ENCODE measurements at regions not wholly inside any gene's neighbourhood (a gene's known extent, or its start where the extent isn't known, plus 50 kb on each side); places are given as distances from the start of the nearest gene placed in this dataset.

DNA sequence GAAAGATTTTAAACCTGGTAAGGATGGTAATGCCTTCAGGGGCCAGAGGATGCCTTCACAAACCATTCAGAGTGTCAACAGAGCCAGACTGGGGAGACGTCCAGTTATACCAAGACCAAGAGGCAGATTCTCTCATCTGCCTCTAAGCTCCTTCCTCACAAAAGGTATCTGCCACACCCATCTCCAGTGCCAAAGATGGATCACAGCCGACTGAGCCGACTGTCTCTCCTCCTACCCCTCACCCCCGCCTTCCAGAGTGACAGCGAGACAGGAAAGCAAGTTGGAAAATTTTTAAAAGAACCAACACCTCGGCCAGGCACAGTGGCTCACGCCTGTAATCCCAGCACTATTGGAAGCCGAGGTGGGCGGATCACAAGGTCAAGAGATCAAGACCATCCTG is 79.1 kb upstream of the AKIP1 start:
- TF ChIP-seq POLR2A (IDR thresholded peaks at IDR 0.05; ENCODE audit: low read length) (no peak), GATA1 (IDR thresholded peaks at IDR 0.05; ENCODE audit: low read depth, low read length) (no peak)
